HepG2 (cell line): ENCODE measurements at regions not wholly inside any gene's neighbourhood (a gene's known extent, or its start where the extent isn't known, plus 50 kb on each side); places are given as distances from the start of the nearest gene placed in this dataset.
A peak's percentile ranks its signal among the peaks of the same experiment; 100 is the strongest.

Experiments
- ATAC-seq: fragments of 200-7000 bp; cut with Tn5 transposase; 3 replicates; pipeline ENCODE4 v1.9.1; 2020; ENCODE audit warnings: mild to moderate bottlenecking, moderate library complexity
- BruUV-seq: library from RNA; stranded (reverse); fragments of 400-500 nt; replicated peaks from 2 replicates; lab custom pipeline; 2021; lab: Mats Ljungman, UMichigan
- CTCF ChIA-PET: fragments of 300-600 bp; formaldehyde crosslinking; extraction: SDS; loops from one replicate; lab custom pipeline; 2021; ENCODE audit warnings: low total read pairs, inconsistent platforms, low intra/inter-chr PET ratio; lab: Yijun Ruan, JAX
- POLR2A ChIA-PET: fragments of 350-600 bp; sonication (Branson Sonifier 250); formaldehyde crosslinking; loops from one replicate; lab custom pipeline; 2020; ENCODE audit warnings: antibody characterized with exemption, inconsistent platforms; lab: Yijun Ruan, JAX
- DNase-seq: peaks from one replicate; pipeline ENCODE4 v3.0.0-alpha.2; 2015; ENCODE audit warnings: low spot score
- FAIRE-seq: peaks from 3 replicates; lab custom pipeline; 2011; peaks lifted over from hg19 to GRCh38; lab: Jason Lieb, UNC
- H2AFZ ChIP-seq: one replicate; pipeline ENCODE4 v1.6.1; 2011; ENCODE audit warnings: low read length, inconsistent platforms
- H3K27ac ChIP-seq: fragments of 300-600 bp; 3 replicates; pipeline ENCODE4 v1.8.0; 2011; ENCODE audit warnings: mixed run types, mild to moderate bottlenecking, mixed read lengths, low read length, inconsistent platforms; ENCODE audit not compliant: insufficient read depth; ENCODE audit errors: extremely low read length
- H3K27me3 ChIP-seq, 2 experiments: fragments of 200-600 bp in 1 of 2; 2 replicates in 1 of 2; 3 replicates in 1 of 2; pipeline versions ENCODE4 v1.6.0 to v1.8.0; 2011; ENCODE audit warnings: low read length in 2 of 2, mild to moderate bottlenecking in 2 of 2, moderate library complexity in 2 of 2, inconsistent platforms in 1 of 2; ENCODE audit not compliant: insufficient read depth in 2 of 2, control insufficient read depth in 1 of 2
- H3K36me3 ChIP-seq, 2 experiments: fragments of 200-600 bp in 1 of 2; replicated peaks in 1 of 2; 2 replicates in 1 of 2; 3 replicates in 1 of 2; pipeline versions ENCODE4 v1.5.1 to v1.8.0; 2011; ENCODE audit warnings: low read length in 2 of 2, inconsistent platforms in 1 of 2; ENCODE audit not compliant: insufficient read depth in 2 of 2, control insufficient read depth in 1 of 2
- H3K4me1 ChIP-seq: 2 replicates; pipeline ENCODE4 v1.5.1; 2012; ENCODE audit warnings: low read length, inconsistent platforms; ENCODE audit not compliant: insufficient read depth
- H3K4me2 ChIP-seq: 2 replicates; pipeline ENCODE4 v1.6.0; 2011; ENCODE audit warnings: low read depth, low read length, inconsistent platforms
- H3K4me3 ChIP-seq, 3 experiments: fragments of 200-600 bp in 1 of 3; sonication (generic), shearing (Covaris generic) in 1 of 3; replicated peaks in 1 of 3; 2 replicates each; pipeline ENCODE4 v1.5.1; 2011 to 2016; ENCODE audit warnings: low read length in 3 of 3, inconsistent platforms in 2 of 3, low read depth in 2 of 3, mild to moderate bottlenecking in 2 of 3, control low read depth in 1 of 3, mixed read lengths in 1 of 3; ENCODE audit not compliant: insufficient read depth in 1 of 3
- H3K79me2 ChIP-seq: one replicate; pipeline ENCODE4 v1.6.1; 2011; ENCODE audit warnings: low read length, inconsistent platforms; ENCODE audit not compliant: insufficient read depth
- H3K9ac ChIP-seq: 2 replicates; pipeline ENCODE4 v1.6.0; 2011; ENCODE audit warnings: mild to moderate bottlenecking, low read depth, low read length, inconsistent platforms; ENCODE audit not compliant: insufficient read depth
- H3K9me3 ChIP-seq: 2 replicates; pipeline ENCODE4 v1.5.1; 2012; ENCODE audit warnings: mild to moderate bottlenecking, low read length
- H4K20me1 ChIP-seq: 2 replicates; pipeline ENCODE4 v1.6.0; 2011; ENCODE audit warnings: inconsistent platforms, mild to moderate bottlenecking, low read length, moderate library complexity; ENCODE audit not compliant: insufficient read depth
- AGO1 ChIP-seq: fragments of 200-400 bp; formaldehyde crosslinking; IDR thresholded peaks from 2 replicates; pipeline ENCODE4 v1.6.1; 2017; ENCODE audit warnings: mild to moderate bottlenecking, low read depth, low read length, moderate library complexity; ENCODE audit not compliant: poor library complexity, severe bottlenecking
- ATF1 ChIP-seq: IDR thresholded peaks from 2 replicates; pipeline ENCODE4 v1.6.1; 2016; ENCODE audit warnings: mild to moderate bottlenecking, control low read depth
- CREBL2 ChIP-seq: sonication (generic); formaldehyde crosslinking; IDR thresholded peaks from 2 replicates; pipeline ENCODE4 v1.8.1; 2023; ENCODE audit warnings: missing genetic modification reagents, mild to moderate bottlenecking, borderline replicate concordance
- HMGXB4 ChIP-seq, 2 experiments: sonication (generic) in 1 of 2; formaldehyde crosslinking in 1 of 2; IDR thresholded peaks; 2 replicates each; pipeline versions ENCODE4 v1.4.0 to v1.6.1; 2018 to 2020; ENCODE audit warnings: missing genetic modification reagents in 2 of 2, borderline replicate concordance in 1 of 2, low read depth in 1 of 2, mild to moderate bottlenecking in 1 of 2, missing biosample characterization in 1 of 2
- MAFF ChIP-seq: IDR thresholded peaks from 2 replicates; pipeline ENCODE4 v1.6.1; 2011; ENCODE audit warnings: low read depth, low read length, improper control_type of control experiment
- MAFK ChIP-seq, 2 experiments: IDR thresholded peaks in 1 of 2; conservative IDR thresholded peaks in 1 of 2; 2 replicates each; pipeline ENCODE4 v1.6.1; 2011; ENCODE audit warnings: improper control_type of control experiment in 2 of 2, low read length in 2 of 2
- MYPOP ChIP-seq: sonication (generic); formaldehyde crosslinking; IDR thresholded peaks from 2 replicates; pipeline ENCODE4 v1.8.1; 2023; ENCODE audit warnings: mild to moderate bottlenecking, moderate library complexity, missing genetic modification reagents
- MZF1 ChIP-seq: sonication (generic); formaldehyde crosslinking; IDR thresholded peaks from 2 replicates; pipeline ENCODE4 v1.8.1; 2023; ENCODE audit warnings: mild to moderate bottlenecking, missing genetic modification reagents, borderline replicate concordance
- SMAD1 ChIP-seq: sonication (generic); formaldehyde crosslinking; IDR thresholded peaks from 2 replicates; pipeline ENCODE4 v1.4.0; 2020; ENCODE audit warnings: missing genetic modification reagents, low read depth, mild to moderate bottlenecking, borderline replicate concordance
- YEATS2 ChIP-seq: sonication (generic); formaldehyde crosslinking; IDR thresholded peaks from 2 replicates; pipeline ENCODE4 v1.4.0; 2020; ENCODE audit warnings: missing genetic modification reagents, borderline replicate concordance
- ZNF703 ChIP-seq: sonication (generic); formaldehyde crosslinking; IDR thresholded peaks from 2 replicates; pipeline ENCODE4 v1.5.1; 2020; ENCODE audit warnings: missing genetic modification reagents, mild to moderate bottlenecking, moderate library complexity, borderline replicate concordance
- WGBS: methylation state at CpG from one replicate; pipeline ENCODE4 v1.1.6; 2017; ENCODE audit warnings: low lambda C conversion rate; 5-methylcytosine and 5-hydroxymethylcytosine counted together
- in situ Hi-C: cut with HindIII; loops from 2 replicates; pipeline ENCODE4 v1.10.0; 2017; ENCODE audit warnings: low pct_unique_long_range_greater_than_20kb; ENCODE audit not compliant: extremely low pct_ligation_motif_present
- intact Hi-C: fragments of 100-400 bp; cut with micrococcal nuclease; formaldehyde crosslinking; loops from one replicate; pipeline ENCODE4 v1.10.0; 2022; ENCODE audit not compliant: unreplicated experiment
- TF ChIP-seq, protein P1 (sequence below): sonication (generic); formaldehyde crosslinking; IDR thresholded peaks from 2 replicates; pipeline ENCODE4 v1.4.0; 2020; ENCODE audit warnings: mild to moderate bottlenecking, missing genetic modification reagents
- TF ChIP-seq, protein P2 (sequence below): sonication (generic); formaldehyde crosslinking; IDR thresholded peaks from 2 replicates; pipeline ENCODE4 v1.9.0; 2022; ENCODE audit warnings: missing genetic modification reagents, mild to moderate bottlenecking, borderline replicate concordance

- in situ Hi-C loops, result no loop called here
These were observed 785.8 kb downstream of the BRINP1 start for GRCh38 chr9:118583414-118583813.

DNA sequence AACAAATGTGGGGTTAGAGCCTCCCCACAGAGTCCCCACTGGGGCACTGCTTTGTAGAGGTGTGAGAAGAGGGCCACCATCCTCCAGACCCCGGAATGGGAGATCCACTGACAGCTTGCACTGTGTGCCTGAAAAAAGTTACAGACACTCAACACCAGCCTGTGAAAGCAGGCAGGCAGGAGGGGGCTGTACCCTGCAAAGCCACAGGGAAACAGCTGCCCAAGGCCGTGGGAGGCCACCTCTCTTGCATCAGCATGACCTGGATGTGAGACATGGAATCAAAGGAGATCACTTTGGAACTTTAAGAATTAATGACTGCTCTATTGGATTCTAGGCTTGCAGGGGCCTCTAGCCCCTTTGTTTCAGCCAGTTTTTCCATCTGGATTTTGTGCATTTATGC, 782.3 kb downstream of the BRINP1 start:
- no peaks in the 10 kb centered on the region for H3K36me3 ChIP-seq
- ChIA-PET POLR2A (no interaction called here), CTCF (no interaction called here)
- no TSS peak for BruUV-seq
- in situ Hi-C loops (no loop called here), intact Hi-C loops (no loop called here)
- no peak overlapping the region for H3K4me2 ChIP-seq
- H3K9ac ChIP-seq, result no peak overlapping the region
- H2AFZ ChIP-seq, result no peak overlapping the region
- H4K20me1 ChIP-seq, result no peaks in the 10 kb centered on the region
- H3K9me3 ChIP-seq, result peaks cover 83% of the 10 kb centered on the region
- H3K27me3 ChIP-seq, result no peaks in the 10 kb centered on the region
- H3K4me3 ChIP-seq, result no peak overlapping the region
- H3K79me2 ChIP-seq, result no peaks in the 10 kb centered on the region
- no peaks in the 10 kb centered on the region for H3K4me1 ChIP-seq
- H3K27ac ChIP-seq, result no peak overlapping the region
- no peak for FAIRE-seq
- WGBS, result no CpG with 5 or more reads among the region's 2 CpGs
- no peak for DNase-seq
- no peak for ATAC-seq
- no peak for TF ChIP-seq ZNF703 (CRISPR knock-in tag)
- TF ChIP-seq SMAD1, result no peak
- TF ChIP-seq MYPOP, result no peak
- TF ChIP-seq, protein P1, sequence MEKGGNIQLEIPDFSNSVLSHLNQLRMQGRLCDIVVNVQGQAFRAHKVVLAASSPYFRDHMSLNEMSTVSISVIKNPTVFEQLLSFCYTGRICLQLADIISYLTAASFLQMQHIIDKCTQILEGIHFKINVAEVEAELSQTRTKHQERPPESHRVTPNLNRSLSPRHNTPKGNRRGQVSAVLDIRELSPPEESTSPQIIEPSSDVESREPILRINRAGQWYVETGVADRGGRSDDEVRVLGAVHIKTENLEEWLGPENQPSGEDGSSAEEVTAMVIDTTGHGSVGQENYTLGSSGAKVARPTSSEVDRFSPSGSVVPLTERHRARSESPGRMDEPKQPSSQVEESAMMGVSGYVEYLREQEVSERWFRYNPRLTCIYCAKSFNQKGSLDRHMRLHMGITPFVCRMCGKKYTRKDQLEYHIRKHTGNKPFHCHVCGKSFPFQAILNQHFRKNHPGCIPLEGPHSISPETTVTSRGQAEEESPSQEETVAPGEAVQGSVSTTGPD, result no peak
- no peak for TF ChIP-seq CREBL2 (CRISPR knock-in tag)
- no peak for TF ChIP-seq HMGXB4 (CRISPR knock-in tag; IDR thresholded peaks at IDR 0.05; ENCODE audit: borderline replicate concordance in 1 of 2, low read depth in 1 of 2)
- no peak for TF ChIP-seq MZF1 (CRISPR knock-in tag)

More at GRCh38 chr9:118583414-118583813, 785.8 kb downstream of the BRINP1 start:
- WGBS, result 9% methylated on average over 4 of the region's 4 CpGs
- peaks cover 97% of the 10 kb centered on the region for H3K9me3 ChIP-seq
- no TSS peak for BruUV-seq
- H3K9ac ChIP-seq, result no peak overlapping the region
- no peak for ATAC-seq
- FAIRE-seq, result no peak
- no peak overlapping the region for H3K4me3 ChIP-seq
- TF ChIP-seq, protein P2, sequence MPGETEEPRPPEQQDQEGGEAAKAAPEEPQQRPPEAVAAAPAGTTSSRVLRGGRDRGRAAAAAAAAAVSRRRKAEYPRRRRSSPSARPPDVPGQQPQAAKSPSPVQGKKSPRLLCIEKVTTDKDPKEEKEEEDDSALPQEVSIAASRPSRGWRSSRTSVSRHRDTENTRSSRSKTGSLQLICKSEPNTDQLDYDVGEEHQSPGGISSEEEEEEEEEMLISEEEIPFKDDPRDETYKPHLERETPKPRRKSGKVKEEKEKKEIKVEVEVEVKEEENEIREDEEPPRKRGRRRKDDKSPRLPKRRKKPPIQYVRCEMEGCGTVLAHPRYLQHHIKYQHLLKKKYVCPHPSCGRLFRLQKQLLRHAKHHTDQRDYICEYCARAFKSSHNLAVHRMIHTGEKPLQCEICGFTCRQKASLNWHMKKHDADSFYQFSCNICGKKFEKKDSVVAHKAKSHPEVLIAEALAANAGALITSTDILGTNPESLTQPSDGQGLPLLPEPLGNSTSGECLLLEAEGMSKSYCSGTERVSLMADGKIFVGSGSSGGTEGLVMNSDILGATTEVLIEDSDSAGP (CRISPR knock-in tag), result no peak
- peak in 1 of 2 experiments; percentile 64; a peak in 3 of 4 replicates for TF ChIP-seq MAFK (conservative IDR thresholded peaks at IDR 0.05 in 1 of 2, IDR thresholded peaks at IDR 0.05 in 1 of 2; ENCODE audit: low read length in 2 of 2)
- no peak for TF ChIP-seq ATF1 (CRISPR knock-in tag)
- no peak for TF ChIP-seq AGO1
- no peak for TF ChIP-seq YEATS2 (CRISPR knock-in tag)
- peak; percentile 56 for TF ChIP-seq MAFF
- no peaks in the 10 kb centered on the region for H3K4me1 ChIP-seq
- H3K27ac ChIP-seq, result no peak overlapping the region
- H3K27me3 ChIP-seq, result no peaks in the 10 kb centered on the region
- no peaks in the 10 kb centered on the region for H3K36me3 ChIP-seq
- ChIA-PET POLR2A (no interaction called here), CTCF (no interaction called here)
- H3K4me2 ChIP-seq, result no peak overlapping the region
- H2AFZ ChIP-seq, result no peak overlapping the region
- intact Hi-C loops, result no loop called here
- no peaks in the 10 kb centered on the region for H4K20me1 ChIP-seq
- DNase-seq, result no peak
- no peaks in the 10 kb centered on the region for H3K79me2 ChIP-seq
